DMS114 treated with DMSO at 0.1 percent for 48 hours (cell line): ENCODE measurements at regions not wholly inside any gene's neighbourhood (a gene's known extent, or its start where the extent isn't known, plus 50 kb on each side); places are given as distances from the start of the nearest gene placed in this dataset.

Source experiments
- DNase-seq: peaks from one replicate; lab custom pipeline; 2025; ENCODE audit not compliant: unreplicated experiment; lab: John Stamatoyannopoulos, UW

GRCh38 chr1:78351551-78352216, 139.1 kb upstream of the PTGFR start:
- no peak for DNase-seq

GRCh38 chr1:78355656-78356055, 135.1 kb upstream of the PTGFR start:
- DNase-seq: no peak

GRCh38 chr1:78358165-78358564, 132.6 kb upstream of the PTGFR start:
- DNase-seq: no peak

GRCh38 chr1:78359666-78360065, 131.1 kb upstream of the PTGFR start:
- no peak for DNase-seq

- no peak for DNase-seq
Measured at GRCh38 chr1:78360584-78360983, 130.2 kb upstream of the PTGFR start.

GRCh38 chr1:78367700-78368099, 123.1 kb upstream of the PTGFR start:
- DNase-seq: no peak

GRCh38 chr1:78369546-78369945, 121.2 kb upstream of the PTGFR start:
- no peak for DNase-seq

GRCh38 chr1:78370356-78370755, 120.4 kb upstream of the PTGFR start:
- DNase-seq: no peak

- DNase-seq: no peak
Measured at GRCh38 chr1:78370779-78371482, 119.8 kb upstream of the PTGFR start.

- DNase-seq: no peak
Measured at GRCh38 chr1:78373676-78374075, 117.1 kb upstream of the PTGFR start.

- no peak for DNase-seq
Measured at GRCh38 chr1:78375996-78376395, 114.8 kb upstream of the PTGFR start.

GRCh38 chr1:78377356-78377928, 113.3 kb upstream of the PTGFR start:
- DNase-seq: no peak

GRCh38 chr1:78383923-78384322, 106.9 kb upstream of the PTGFR start:
- no peak for DNase-seq

GRCh38 chr1:78385744-78386462, 104.9 kb upstream of the PTGFR start:
- no peak for DNase-seq

GRCh38 chr1:78387201-78387600, 103.6 kb upstream of the PTGFR start:
- DNase-seq: no peak

- DNase-seq: no peak
Measured at GRCh38 chr1:78387871-78388270, 102.9 kb upstream of the PTGFR start.

- DNase-seq: no peak
Measured at GRCh38 chr1:78388275-78388674, 102.5 kb upstream of the PTGFR start.

- no peak for DNase-seq
Measured at GRCh38 chr1:78401148-78401547, 89.6 kb upstream of the PTGFR start.

- no peak for DNase-seq
Measured at GRCh38 chr1:78408192-78408591, 82.6 kb upstream of the PTGFR start.

GRCh38 chr1:78408810-78409209, 82.0 kb upstream of the PTGFR start:
- DNase-seq: no peak

- no peak for DNase-seq
Measured at GRCh38 chr1:78410643-78411042, 80.1 kb upstream of the PTGFR start.

GRCh38 chr1:78411707-78412106, 79.1 kb upstream of the PTGFR start:
- DNase-seq: no peak
